Activated naive CD8-positive, alpha-beta T cell treated with anti-CD3 and anti-CD28 coated beads, Interleukin-2, amount 10 ng/mL, durations not matched to agents 7 days and 5 days (primary cell): ENCODE measurements at regions not wholly inside any gene's neighbourhood (a gene's known extent, or its start where the extent isn't known, plus 50 kb on each side); places are given as distances from the start of the nearest gene placed in this dataset.

Source experiments
- ATAC-seq: fragments of 150-1000 bp; cut with Tn5 transposase; one replicate; pipeline ENCODE4 v1.10.0; 2021; ENCODE audit warnings: low read depth, moderate library complexity
- POLR2A ChIA-PET: fragments of 350-600 bp; sonication (Branson Sonifier 250); formaldehyde crosslinking; loops from one replicate; lab custom pipeline; 2021; ENCODE audit warnings: antibody characterized with exemption; lab: Charles Lee
- DNase-seq: peaks from one replicate; pipeline ENCODE4 v3.0.0; 2021
- H3K27ac Mint-ChIP-seq: one replicate; pipeline ENCODE4 v1.8.0; 2022; ENCODE audit warnings: mild to moderate bottlenecking, mixed read lengths
- H3K27me3 Mint-ChIP-seq: one replicate; pipeline ENCODE4 v1.8.0; 2022; ENCODE audit warnings: mild to moderate bottlenecking, moderate library complexity, mixed read lengths
- H3K36me3 Mint-ChIP-seq: one replicate; pipeline ENCODE4 v1.8.0; 2021; ENCODE audit warnings: mild to moderate bottlenecking, mixed read lengths
- H3K4me1 Mint-ChIP-seq: one replicate; pipeline ENCODE4 v1.8.0; 2021; ENCODE audit warnings: mixed read lengths
- H3K4me3 Mint-ChIP-seq: one replicate; pipeline ENCODE4 v1.8.0; 2022; ENCODE audit warnings: mild to moderate bottlenecking, moderate library complexity, mixed read lengths
- H3K9me3 Mint-ChIP-seq: one replicate; pipeline ENCODE4 v1.8.0; 2021; ENCODE audit warnings: mixed read lengths

DNA sequence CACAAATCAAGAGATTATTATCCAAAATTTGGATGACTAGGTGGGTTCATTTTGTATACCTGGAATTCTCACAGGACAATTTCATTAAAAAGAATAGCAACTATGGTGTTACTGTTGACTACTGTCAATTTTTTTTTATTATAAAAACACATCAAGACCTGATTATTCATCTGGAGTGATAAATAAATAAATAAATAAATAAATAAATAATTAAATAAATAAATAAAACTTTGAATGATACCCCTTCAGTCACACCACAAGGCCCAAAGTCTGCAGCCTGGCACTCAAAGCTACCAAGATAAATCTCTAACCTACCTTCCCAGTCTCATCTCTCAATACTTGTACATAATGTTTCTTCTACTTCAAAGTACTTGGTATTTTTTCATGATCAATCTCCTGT lies 294.0 kb upstream of the KLHL29 start:
- no peaks in the 10 kb centered on the region for H3K36me3 Mint-ChIP-seq

DNA sequence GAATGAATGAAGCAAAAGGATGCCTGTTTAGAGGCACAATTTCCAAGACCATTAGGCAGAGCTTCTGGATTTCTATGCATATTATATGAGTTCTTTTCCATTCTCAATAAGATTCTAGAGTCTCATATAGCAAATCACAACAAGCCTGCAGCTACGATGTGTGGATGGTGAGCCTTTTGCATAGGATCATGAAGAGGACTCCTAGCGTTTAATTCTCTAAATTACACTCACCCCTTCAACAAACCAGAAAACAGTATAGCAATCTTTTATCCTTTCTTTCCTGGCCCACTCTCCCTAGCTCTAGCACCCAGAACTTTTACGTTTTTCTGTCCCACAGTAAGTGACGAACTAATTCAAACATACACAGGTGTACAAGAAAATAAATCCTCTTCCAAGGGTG lies 293.1 kb upstream of the KLHL29 start:
- H3K27ac Mint-ChIP-seq: no peak overlapping the region
- no peaks in the 10 kb centered on the region for H3K36me3 Mint-ChIP-seq
- ATAC-seq (no peak), DNase-seq (no peak)
- H3K4me3 Mint-ChIP-seq: no peak overlapping the region
- no peaks in the 10 kb centered on the region for H3K27me3 Mint-ChIP-seq
- H3K9me3 Mint-ChIP-seq: peaks cover 7% of the 10 kb centered on the region
- POLR2A ChIA-PET: no interaction called here
- no peaks in the 10 kb centered on the region for H3K4me1 Mint-ChIP-seq

More for the DNA sequence above, 294.0 kb upstream of the KLHL29 start:
- no peak overlapping the region for H3K27ac Mint-ChIP-seq
- POLR2A ChIA-PET: no interaction called here
- peaks cover 7% of the 10 kb centered on the region for H3K9me3 Mint-ChIP-seq
- H3K4me3 Mint-ChIP-seq: no peak overlapping the region
- no peaks in the 10 kb centered on the region for H3K4me1 Mint-ChIP-seq
- ATAC-seq (no peak), DNase-seq (no peak)
- no peaks in the 10 kb centered on the region for H3K27me3 Mint-ChIP-seq

DNA sequence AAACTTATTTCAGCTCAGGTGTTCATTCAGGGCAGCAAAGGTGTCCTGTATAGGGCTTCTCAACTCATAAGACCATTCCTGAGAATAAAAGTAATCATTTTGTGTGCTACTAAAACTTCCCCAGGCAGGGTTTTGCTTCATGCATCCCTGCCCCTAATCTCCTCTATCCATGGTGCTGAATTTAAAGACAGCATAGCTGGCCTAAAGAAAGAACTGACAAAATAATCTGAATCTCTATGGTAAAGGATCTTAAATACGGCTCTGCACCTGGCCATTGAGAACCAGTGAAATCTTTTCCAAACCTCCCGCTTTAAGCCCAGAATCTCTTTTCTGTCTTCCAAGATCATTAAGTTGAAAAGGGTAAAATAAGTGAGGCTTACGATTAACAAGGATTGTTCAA lies 292.1 kb upstream of the KLHL29 start:
- POLR2A ChIA-PET: no interaction called here
- Mint-ChIP-seq H3K36me3 (no peaks in the 10 kb centered on the region), H3K9me3 (peaks cover 7% of the 10 kb centered on the region), H3K4me1 (no peaks in the 10 kb centered on the region), H3K27me3 (no peaks in the 10 kb centered on the region), H3K4me3 (no peak overlapping the region), H3K27ac (no peak overlapping the region)
- DNase-seq: no peak
- ATAC-seq: no peak

DNA sequence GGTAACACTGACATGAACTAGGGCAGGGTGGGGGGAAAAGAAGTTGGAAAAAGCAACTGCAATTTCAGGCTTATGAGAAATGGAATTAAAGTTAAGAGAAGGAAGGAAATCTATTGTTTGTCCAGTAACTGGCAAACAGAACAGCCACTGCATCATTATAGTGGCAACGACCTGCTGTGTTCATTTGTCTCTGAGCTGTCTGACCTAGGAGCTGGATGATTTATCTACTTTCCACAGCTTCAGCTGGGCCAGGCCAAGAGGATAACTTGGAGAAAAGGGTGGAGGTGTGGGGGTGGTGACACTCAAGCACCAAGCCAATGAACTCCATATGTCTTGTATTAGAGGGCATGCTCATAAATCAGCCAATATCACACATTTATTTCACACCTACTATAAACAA lies 291.5 kb upstream of the KLHL29 start:
- POLR2A ChIA-PET: no interaction called here
- ATAC-seq (no peak), DNase-seq (no peak)
- H3K4me3 Mint-ChIP-seq: no peak overlapping the region
- H3K27ac Mint-ChIP-seq: no peak overlapping the region
- H3K36me3 Mint-ChIP-seq: no peaks in the 10 kb centered on the region
- H3K4me1 Mint-ChIP-seq: no peaks in the 10 kb centered on the region
- H3K27me3 Mint-ChIP-seq: peaks cover 2% of the 10 kb centered on the region
- peaks cover 7% of the 10 kb centered on the region for H3K9me3 Mint-ChIP-seq

DNA sequence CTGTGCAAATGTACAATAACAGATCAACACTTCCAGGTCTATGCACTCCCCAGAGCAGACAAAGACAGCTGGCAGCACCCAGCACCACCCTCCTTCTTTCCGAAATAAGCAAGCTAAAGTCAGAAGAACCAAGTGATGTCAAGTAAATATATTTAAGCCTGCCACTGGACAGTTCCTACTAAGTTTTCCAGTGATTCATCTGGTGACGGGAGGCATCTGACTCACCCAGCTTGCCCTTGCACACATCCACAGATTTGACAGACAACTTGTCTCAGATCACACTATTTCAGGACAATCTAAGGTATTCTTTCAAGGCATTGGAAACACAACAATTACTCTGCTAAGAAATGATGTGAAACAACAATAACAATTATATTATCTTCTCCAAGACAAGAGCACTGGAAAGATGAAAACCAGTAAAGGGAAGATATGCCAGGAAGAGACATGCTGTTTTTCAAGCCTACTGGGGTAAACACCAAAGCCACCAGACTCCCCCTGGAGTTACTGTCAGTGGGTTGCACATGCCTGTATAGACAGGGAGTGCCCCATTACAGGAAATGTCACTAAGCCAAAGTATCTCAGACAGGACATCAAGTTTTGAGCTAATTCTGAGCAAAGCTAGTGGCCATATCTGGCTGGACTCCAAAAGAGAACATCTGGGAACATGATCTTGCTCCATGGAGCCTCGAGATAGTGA lies 287.9 kb upstream of the KLHL29 start:
- no peak for ATAC-seq
- H3K36me3 Mint-ChIP-seq: no peaks in the 10 kb centered on the region
- H3K9me3 Mint-ChIP-seq: peaks cover 1% of the 10 kb centered on the region
- no peaks in the 10 kb centered on the region for H3K4me1 Mint-ChIP-seq
- peaks cover 2% of the 10 kb centered on the region for H3K27me3 Mint-ChIP-seq
- H3K4me3 Mint-ChIP-seq: no peak overlapping the region
- DNase-seq: no peak
- no peak overlapping the region for H3K27ac Mint-ChIP-seq
- POLR2A ChIA-PET: no interaction called here

DNA sequence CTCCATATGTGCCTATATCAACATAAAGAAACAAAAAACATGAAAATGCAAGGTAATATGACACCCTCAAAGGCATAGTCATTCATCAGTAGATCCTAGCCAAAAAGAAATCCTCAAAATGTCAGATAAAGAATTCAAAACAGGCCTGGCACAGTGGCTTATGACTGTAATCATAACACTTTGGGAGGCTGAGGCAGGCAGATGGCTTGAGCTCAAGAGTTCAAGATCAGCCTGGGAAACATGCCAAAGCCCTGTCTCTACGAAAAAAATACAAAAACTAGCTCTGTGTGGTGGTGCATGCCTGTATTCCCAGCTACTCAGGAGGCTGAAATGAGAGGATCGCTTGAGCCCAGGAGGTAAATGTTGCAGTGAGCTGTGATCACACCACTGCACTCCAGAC lies 284.6 kb upstream of the KLHL29 start:
- DNase-seq (no peak), ATAC-seq (no peak)
- no peaks in the 10 kb centered on the region for H3K36me3 Mint-ChIP-seq
- peaks cover 1% of the 10 kb centered on the region for H3K9me3 Mint-ChIP-seq
- POLR2A ChIA-PET: no interaction called here
- H3K4me3 Mint-ChIP-seq: no peak overlapping the region
- H3K4me1 Mint-ChIP-seq: no peaks in the 10 kb centered on the region
- H3K27ac Mint-ChIP-seq: no peak overlapping the region
- H3K27me3 Mint-ChIP-seq: peaks cover 2% of the 10 kb centered on the region

DNA sequence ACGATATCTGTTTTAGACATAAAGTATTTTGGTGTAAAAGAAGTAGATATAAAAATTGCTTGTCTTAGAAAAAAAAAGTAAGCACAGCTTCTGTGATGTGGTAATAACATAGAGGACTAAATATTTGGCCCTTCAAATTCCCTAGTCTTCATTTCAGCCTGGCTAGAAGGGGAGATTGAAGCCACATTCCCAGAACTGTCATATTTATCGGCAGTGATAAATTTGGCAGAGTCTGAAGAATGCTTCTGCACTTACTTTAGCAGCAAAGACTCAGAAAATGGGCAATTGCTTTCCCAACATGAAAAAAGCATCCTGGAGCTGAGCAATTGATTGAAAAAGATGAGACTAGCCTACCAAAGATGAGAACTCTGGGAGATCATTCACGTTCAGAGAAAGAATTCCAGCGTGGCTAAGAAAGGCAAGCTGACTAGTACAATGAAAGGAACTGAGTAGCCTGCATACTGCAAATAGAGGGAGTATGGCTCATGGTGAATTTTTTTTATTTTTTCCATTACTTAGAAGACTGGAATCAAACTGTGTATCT lies 278.7 kb upstream of the KLHL29 start:
- Mint-ChIP-seq H3K4me1 (no peaks in the 10 kb centered on the region), H3K9me3 (no peaks in the 10 kb centered on the region), H3K27ac (no peak overlapping the region), H3K36me3 (no peaks in the 10 kb centered on the region), H3K27me3 (no peaks in the 10 kb centered on the region), H3K4me3 (no peak overlapping the region)
- no peak for DNase-seq
- POLR2A ChIA-PET: no interaction called here
- ATAC-seq: no peak

DNA sequence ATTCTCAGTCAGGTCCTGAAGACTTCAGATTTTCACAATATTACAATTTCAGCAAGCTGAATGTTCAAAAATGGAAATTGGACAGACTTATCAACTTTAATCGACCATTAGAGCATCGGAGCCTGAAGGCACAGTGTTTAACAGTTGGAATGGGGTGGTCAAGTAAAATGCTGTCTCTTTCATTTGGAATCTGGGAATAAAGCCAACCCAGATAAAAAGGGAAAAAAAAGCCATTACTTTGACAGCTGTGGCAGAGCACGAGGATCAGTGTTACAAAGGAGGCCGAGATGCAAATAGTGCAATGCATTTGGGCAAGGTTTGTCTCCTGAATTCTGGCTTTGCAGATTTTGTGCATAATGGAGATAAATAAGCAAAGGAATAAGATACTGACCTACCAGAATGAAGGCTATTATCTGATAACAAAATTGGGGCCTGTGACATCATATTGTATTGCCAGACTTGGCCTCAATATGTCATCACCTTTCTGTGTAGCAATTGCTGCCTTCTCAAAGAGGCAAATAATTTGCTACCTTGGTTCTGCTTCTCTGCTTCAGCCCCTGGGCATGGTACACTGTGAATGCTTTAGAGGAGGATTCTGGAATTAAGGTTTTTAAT lies 277.5 kb upstream of the KLHL29 start:
- POLR2A ChIA-PET: no interaction called here
- H3K36me3 Mint-ChIP-seq: no peaks in the 10 kb centered on the region
- no peaks in the 10 kb centered on the region for H3K27me3 Mint-ChIP-seq
- ATAC-seq (no peak), DNase-seq (no peak)
- no peak overlapping the region for H3K27ac Mint-ChIP-seq
- H3K4me1 Mint-ChIP-seq: no peaks in the 10 kb centered on the region
- H3K9me3 Mint-ChIP-seq: no peaks in the 10 kb centered on the region
- H3K4me3 Mint-ChIP-seq: no peak overlapping the region

DNA sequence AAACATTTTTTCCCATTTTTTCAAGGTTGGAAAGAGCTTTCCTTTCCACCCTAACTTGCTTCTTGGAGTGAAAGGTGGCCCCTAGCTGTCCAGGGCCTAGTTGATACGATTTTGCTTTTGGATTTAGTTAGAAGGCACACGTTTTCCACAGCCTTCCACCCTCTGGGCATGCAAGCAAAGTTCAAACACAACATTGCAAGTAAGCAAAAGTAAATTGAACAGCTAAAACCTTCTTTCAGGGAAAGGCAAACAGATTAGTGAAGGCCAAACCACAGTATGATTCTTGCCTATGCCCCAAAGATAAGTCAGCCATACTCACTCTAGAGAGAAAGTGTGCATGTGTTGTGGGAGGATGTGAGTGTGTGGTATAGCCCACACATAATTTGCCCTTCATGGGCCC lies 273.7 kb upstream of the KLHL29 start:
- no peak overlapping the region for H3K27ac Mint-ChIP-seq
- no peak for ATAC-seq
- no peaks in the 10 kb centered on the region for H3K4me1 Mint-ChIP-seq

DNA sequence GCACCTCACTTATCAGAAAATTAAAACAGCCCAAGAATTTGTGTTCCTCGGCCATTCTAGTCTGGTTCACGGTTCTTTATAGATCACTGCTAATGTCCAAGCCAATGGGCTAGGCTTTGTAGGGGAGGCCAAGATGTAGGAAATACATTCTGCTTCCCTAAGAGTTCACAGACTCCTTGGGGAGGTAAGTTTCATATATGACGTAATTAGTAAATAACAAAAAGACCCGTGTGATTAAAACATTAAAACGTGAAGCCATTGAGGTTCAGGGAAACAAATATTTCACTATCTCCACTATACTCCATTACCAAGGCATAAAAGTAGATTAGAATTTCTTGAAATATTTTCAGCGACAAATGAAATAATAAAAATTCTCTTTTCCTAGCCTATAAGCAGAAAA lies 272.5 kb upstream of the KLHL29 start:
- Mint-ChIP-seq H3K4me3 (no peak overlapping the region), H3K27me3 (no peaks in the 10 kb centered on the region), H3K36me3 (no peaks in the 10 kb centered on the region), H3K4me1 (no peaks in the 10 kb centered on the region), H3K27ac (no peak overlapping the region), H3K9me3 (no peaks in the 10 kb centered on the region)
- POLR2A ChIA-PET: no interaction called here
- ATAC-seq: no peak
- DNase-seq: no peak

More for the DNA sequence above, 273.7 kb upstream of the KLHL29 start:
- Mint-ChIP-seq H3K4me3 (no peak overlapping the region), H3K36me3 (no peaks in the 10 kb centered on the region), H3K27me3 (no peaks in the 10 kb centered on the region), H3K9me3 (no peaks in the 10 kb centered on the region)
- POLR2A ChIA-PET: no interaction called here
- DNase-seq: no peak

DNA sequence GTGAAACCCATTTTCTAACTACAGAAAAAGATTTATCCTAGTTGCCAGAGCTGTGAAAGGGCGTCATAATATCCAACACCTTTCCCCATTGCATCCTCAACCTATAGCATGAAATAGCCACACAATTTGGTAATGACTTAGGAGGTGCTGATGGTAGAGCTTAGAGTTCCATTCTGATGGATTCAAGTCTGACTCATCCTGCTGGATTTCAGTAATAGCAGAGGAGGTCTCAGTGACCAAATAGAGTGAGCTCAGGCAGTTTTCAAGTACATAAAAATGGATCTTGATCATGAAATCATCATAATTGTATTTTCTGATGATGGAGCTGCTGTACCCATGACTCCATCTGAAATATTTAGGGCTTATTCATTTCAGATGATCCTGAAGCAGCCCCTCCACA lies 270.7 kb upstream of the KLHL29 start:
- Mint-ChIP-seq H3K36me3 (no peaks in the 10 kb centered on the region), H3K9me3 (no peaks in the 10 kb centered on the region), H3K4me3 (no peak overlapping the region), H3K27me3 (no peaks in the 10 kb centered on the region), H3K27ac (no peak overlapping the region), H3K4me1 (no peaks in the 10 kb centered on the region)
- DNase-seq (no peak), ATAC-seq (no peak)
- POLR2A ChIA-PET: no interaction called here

DNA sequence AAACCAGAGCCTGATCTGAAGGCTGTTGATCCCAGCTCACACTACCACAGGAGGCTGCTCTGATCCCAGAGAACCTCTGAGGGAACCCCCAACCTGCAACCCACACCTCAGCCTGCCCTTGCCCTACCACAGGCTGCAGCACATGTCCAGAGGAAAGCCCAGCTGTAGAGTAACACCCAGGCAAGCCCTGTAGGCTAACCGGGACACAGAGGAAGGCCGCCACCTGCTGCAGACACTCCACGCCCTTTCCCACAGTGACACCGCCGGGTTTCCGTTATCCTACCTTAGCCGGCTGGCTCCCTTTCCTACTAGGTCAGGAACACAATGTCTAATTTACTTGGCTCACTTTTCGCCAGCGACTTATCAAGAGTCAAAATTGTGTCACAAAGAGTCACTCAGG lies 266.7 kb upstream of the KLHL29 start:
- no peak for DNase-seq
- H3K36me3 Mint-ChIP-seq: no peaks in the 10 kb centered on the region
- H3K4me3 Mint-ChIP-seq: no peak overlapping the region
- H3K27ac Mint-ChIP-seq: no peak overlapping the region
- H3K9me3 Mint-ChIP-seq: no peaks in the 10 kb centered on the region
- POLR2A ChIA-PET: no interaction called here
- H3K27me3 Mint-ChIP-seq: peaks cover 2% of the 10 kb centered on the region
- no peak for ATAC-seq
- no peaks in the 10 kb centered on the region for H3K4me1 Mint-ChIP-seq

DNA sequence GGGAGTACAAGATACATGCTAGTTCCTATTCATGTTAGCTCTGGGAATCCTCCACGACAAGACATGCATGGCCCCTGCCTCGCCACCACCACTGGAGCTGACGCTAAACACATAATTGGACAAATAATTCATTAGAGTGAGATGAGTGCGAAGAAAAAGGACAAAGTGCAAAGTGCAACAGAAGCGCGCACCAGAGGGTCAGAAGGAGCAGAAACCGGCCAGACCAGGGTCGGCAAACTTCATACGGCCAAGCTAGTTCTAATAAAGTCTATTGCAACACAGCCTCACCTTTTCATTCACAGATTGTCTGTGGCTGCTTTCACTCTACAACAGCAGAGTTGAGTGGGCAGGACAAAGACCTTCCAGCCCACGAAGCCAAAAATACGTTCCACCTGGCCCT lies 266.1 kb upstream of the KLHL29 start:
- Mint-ChIP-seq H3K27me3 (peaks cover 4% of the 10 kb centered on the region), H3K4me3 (no peak overlapping the region), H3K9me3 (no peaks in the 10 kb centered on the region), H3K4me1 (no peaks in the 10 kb centered on the region), H3K27ac (no peak overlapping the region), H3K36me3 (no peaks in the 10 kb centered on the region)
- no peak for ATAC-seq
- POLR2A ChIA-PET: no interaction called here
- no peak for DNase-seq

DNA sequence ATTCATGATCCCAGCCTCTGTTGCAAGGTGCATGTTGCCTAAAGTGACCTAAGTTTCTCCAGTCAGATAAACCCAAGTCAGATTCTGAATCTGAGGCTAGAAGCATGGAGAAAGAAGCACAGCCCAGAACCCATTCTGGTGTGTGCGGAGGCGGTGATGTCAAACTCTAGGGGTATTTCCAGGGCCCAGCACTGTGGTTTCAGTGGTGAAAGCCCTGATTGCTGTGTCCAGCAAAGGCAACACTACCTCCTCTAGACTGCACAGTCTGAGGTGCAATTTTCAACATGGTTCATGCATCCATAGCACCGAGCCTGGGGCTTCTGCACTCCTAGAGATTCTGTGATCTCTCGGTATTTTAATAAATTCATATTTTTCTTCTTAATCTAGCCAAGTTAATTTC lies 264.8 kb upstream of the KLHL29 start:
- no peak overlapping the region for H3K4me3 Mint-ChIP-seq
- POLR2A ChIA-PET: no interaction called here
- H3K9me3 Mint-ChIP-seq: no peaks in the 10 kb centered on the region
- ATAC-seq (no peak), DNase-seq (no peak)
- H3K27ac Mint-ChIP-seq: no peak overlapping the region
- H3K27me3 Mint-ChIP-seq: peaks cover 4% of the 10 kb centered on the region
- no peaks in the 10 kb centered on the region for H3K36me3 Mint-ChIP-seq
- no peaks in the 10 kb centered on the region for H3K4me1 Mint-ChIP-seq
